SK-N-SH treated with all-trans-retinoic acid at 6 μM for 48 hours (cell line): ENCODE measurements at regions not wholly inside any gene's neighbourhood (a gene's known extent, or its start where the extent isn't known, plus 50 kb on each side); places are given as distances from the start of the nearest gene placed in this dataset.

ENCODE experiments used
- ARNTL ChIP-seq: fragments of 450-650 bp; formaldehyde crosslinking; IDR thresholded peaks from 2 replicates; pipeline ENCODE4 v1.5.0; 2020; ENCODE audit warnings: low read depth, mild to moderate bottlenecking, moderate library complexity, borderline replicate concordance
- CREB5 ChIP-seq: fragments of 250-450 bp; sonication (Bioruptor Pico); IDR thresholded peaks from 2 replicates; pipeline ENCODE4 v1.5.1; 2020; ENCODE audit warnings: low read depth, mild to moderate bottlenecking, moderate library complexity
- CSDC2 ChIP-seq: fragments of 250-450 bp; sonication (Bioruptor Pico); IDR thresholded peaks from 2 replicates; pipeline ENCODE4 v1.5.0; 2020; ENCODE audit warnings: mild to moderate bottlenecking, moderate library complexity
- ESRRG ChIP-seq: fragments of 250-450 bp; sonication (Bioruptor Pico); IDR thresholded peaks from 2 replicates; pipeline ENCODE4 v1.6.1; 2021; ENCODE audit warnings: mild to moderate bottlenecking
- GLIS3 ChIP-seq: fragments of 250-450 bp; sonication (Bioruptor Pico); IDR thresholded peaks from 2 replicates; pipeline ENCODE4 v1.5.0; 2020; ENCODE audit warnings: mild to moderate bottlenecking, moderate library complexity
- ISL1 ChIP-seq: fragments of 250-450 bp; sonication (Bioruptor Pico); IDR thresholded peaks from 2 replicates; pipeline ENCODE4 v2.1.2; 2022; ENCODE audit warnings: mild to moderate bottlenecking, moderate library complexity
- PATZ1 ChIP-seq: fragments of 250-450 bp; sonication (Bioruptor Pico); IDR thresholded peaks from 2 replicates; pipeline ENCODE4 v1.8.0; 2020; ENCODE audit warnings: mild to moderate bottlenecking, moderate library complexity, borderline replicate concordance
- POU6F1 ChIP-seq: fragments of 250-450 bp; sonication (Bioruptor Pico); IDR thresholded peaks from 2 replicates; pipeline ENCODE4 v1.8.0; 2021; ENCODE audit warnings: low read depth, mild to moderate bottlenecking, moderate library complexity, borderline replicate concordance
- RARB ChIP-seq: fragments of 250-450 bp; sonication (Bioruptor Pico); IDR thresholded peaks from 2 replicates; pipeline ENCODE4 v1.8.0; 2021; ENCODE audit warnings: mild to moderate bottlenecking, moderate library complexity
- SNAI2 ChIP-seq: fragments of 250-450 bp; sonication (Bioruptor Pico); IDR thresholded peaks from 2 replicates; pipeline ENCODE4 v1.5.0; 2020; ENCODE audit warnings: mild to moderate bottlenecking, moderate library complexity
- ZC3H10 ChIP-seq: fragments of 250-450 bp; sonication (Bioruptor Pico); IDR thresholded peaks from 2 replicates; pipeline ENCODE4 v1.5.1; 2021; ENCODE audit warnings: mild to moderate bottlenecking, moderate library complexity
- ZFP3 ChIP-seq: fragments of 250-450 bp; sonication (Bioruptor Pico); IDR thresholded peaks from 2 replicates; pipeline ENCODE4 v1.5.0; 2020; ENCODE audit warnings: mild to moderate bottlenecking, moderate library complexity
- ZFP30 ChIP-seq: fragments of 450-650 bp; formaldehyde crosslinking; IDR thresholded peaks from 2 replicates; pipeline ENCODE4 v1.5.0; 2022; ENCODE audit warnings: mild to moderate bottlenecking, moderate library complexity
- ZNF70 ChIP-seq: fragments of 450-650 bp; formaldehyde crosslinking; IDR thresholded peaks from 2 replicates; pipeline ENCODE4 v1.5.0; 2020; ENCODE audit warnings: mild to moderate bottlenecking, moderate library complexity

GRCh38 chr6:142697001-142697335, 248.0 kb downstream of the HIVEP2 start:
- TF ChIP-seq ARNTL (CRISPR knock-in tag) (no peak), ISL1 (CRISPR knock-in tag) (no peak), PATZ1 (CRISPR knock-in tag) (no peak), ZFP30 (CRISPR knock-in tag) (no peak), RARB (no peak), CSDC2 (CRISPR knock-in tag) (no peak), ZNF70 (no peak), GLIS3 (no peak), CREB5 (CRISPR knock-in tag) (no peak), POU6F1 (CRISPR knock-in tag) (no peak), ZFP3 (CRISPR knock-in tag) (no peak), ZC3H10 (CRISPR knock-in tag) (no peak), ESRRG (no peak), SNAI2 (CRISPR knock-in tag) (no peak)
